Fibroblast of pulmonary artery (primary cell): ENCODE measurements at regions not wholly inside any gene's neighbourhood (a gene's known extent, or its start where the extent isn't known, plus 50 kb on each side); places are given as distances from the start of the nearest gene placed in this dataset.

ENCODE experiments used
- DNase-seq: peaks from one replicate; pipeline ENCODE4 v3.0.0-alpha.2; 2010; ENCODE audit warnings: low read depth
- H3K4me3 ChIP-seq: replicated peaks from 2 replicates; pipeline ENCODE4 v1.5.1; 2011; ENCODE audit warnings: low read depth, mild to moderate bottlenecking, control low read depth, low read length, moderate library complexity
- CTCF ChIP-seq: IDR thresholded peaks from 2 replicates; pipeline ENCODE4 v1.5.1; 2011; ENCODE audit warnings: mild to moderate bottlenecking, control low read depth, low read length, inconsistent platforms; ENCODE audit errors: missing control alignments

- no peak overlapping the region for H3K4me3 ChIP-seq
- DNase-seq, result no peak
- TF ChIP-seq CTCF, result no peak
Measured at GRCh38 chr5:113823696-113824095, 310.2 kb downstream of the YTHDC2 start.

DNA sequence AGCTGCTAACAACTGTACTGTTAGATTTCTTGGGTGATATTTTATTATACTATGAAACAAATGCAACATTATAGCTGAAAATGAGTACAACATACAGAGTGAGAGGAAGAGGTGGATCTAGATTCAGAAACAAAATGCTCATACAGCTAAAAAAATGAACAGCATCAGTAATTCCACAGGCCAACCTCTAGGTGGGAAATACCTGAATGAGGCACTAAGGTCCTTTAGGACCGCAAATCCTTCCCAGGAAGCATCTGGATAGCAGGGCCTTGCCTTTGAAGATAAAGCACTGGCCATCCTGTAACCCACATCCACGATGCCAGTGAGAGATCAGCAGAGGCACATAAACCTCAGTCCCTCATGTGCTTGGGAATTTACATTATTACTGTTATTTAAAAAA lies 310.8 kb downstream of the YTHDC2 start:
- TF ChIP-seq CTCF, result no peak
- no peak overlapping the region for H3K4me3 ChIP-seq
- no peak for DNase-seq

DNA sequence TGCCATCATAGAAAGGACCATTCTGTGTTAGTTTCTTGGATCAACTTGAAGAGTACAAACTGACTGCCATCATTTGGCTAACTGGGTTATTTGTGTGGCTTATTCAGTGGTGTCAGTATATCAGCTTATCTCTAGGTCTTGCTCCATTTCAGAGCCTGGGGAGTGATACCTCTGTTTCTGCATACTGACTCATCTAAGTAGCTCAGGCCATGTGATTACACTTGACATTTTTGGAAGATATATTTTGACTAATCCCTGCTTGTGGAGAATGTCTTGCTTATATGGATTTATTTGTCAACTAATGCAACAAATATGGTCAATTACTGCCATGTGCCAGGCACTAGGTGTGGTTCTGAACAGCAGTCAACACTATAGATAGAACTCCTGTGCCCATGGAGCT lies 311.7 kb downstream of the YTHDC2 start:
- TF ChIP-seq CTCF, result no peak
- H3K4me3 ChIP-seq, result no peak overlapping the region
- DNase-seq, result no peak

DNA sequence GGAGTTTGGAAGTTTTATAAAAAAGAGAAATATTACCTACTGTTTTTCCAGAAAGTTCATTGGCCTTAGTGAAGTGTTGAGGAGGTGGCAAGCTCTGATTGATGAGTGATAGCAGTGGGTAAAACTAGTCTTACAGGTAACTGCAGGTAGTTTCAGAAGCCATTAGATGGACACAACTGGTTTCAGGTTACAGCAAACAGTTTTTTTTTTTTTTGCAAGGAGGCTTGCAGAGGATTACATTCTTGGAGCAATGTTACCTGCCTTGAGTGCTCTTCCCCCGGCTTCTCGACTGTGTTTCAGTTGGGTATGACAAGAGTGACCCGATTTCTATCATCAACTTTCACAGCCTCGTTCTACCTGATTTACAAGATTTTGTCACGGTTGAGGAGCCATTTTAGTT lies 333.4 kb downstream of the YTHDC2 start:
- no peak overlapping the region for H3K4me3 ChIP-seq
- no peak for TF ChIP-seq CTCF
- no peak for DNase-seq

DNA sequence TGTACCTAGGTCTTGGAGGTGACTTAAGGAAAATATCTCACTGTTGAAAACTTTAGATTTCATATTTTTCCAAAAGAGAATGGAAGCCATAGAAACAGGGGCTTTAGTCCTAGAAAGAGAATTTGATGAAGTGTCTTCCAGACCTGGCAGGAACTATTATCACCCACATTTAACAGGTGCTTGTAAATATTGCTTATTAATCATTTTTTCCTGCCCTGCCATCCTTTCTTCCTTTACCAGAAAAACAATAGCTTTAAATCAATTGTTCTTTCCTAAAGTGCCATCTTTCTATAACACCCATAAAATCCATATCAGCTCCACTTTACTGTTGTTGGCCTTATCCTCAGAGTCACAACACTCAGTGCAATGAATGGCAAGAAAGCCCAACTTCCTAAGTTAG lies 350.9 kb downstream of the YTHDC2 start:
- no peak overlapping the region for H3K4me3 ChIP-seq
- no peak for TF ChIP-seq CTCF
- no peak for DNase-seq

DNA sequence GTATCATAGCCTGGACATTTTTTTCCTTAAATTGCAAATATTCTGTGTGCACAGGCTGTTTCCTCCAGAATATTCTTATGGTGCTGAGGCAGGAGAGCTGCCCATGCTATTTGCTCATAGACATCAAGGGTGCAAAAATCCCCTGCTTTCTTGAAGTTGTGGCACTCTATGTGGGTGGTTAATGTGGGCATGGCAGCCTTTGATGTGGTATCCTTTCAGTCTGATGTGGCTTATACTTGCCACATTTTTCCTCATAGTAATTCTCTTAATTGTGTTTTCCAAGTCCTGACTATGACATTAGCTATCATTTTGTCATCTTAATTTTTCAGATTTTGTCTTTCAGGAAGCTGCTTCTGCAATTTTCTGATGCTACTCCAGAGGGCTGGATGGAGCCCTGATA lies 353.3 kb downstream of the YTHDC2 start:
- no peak for TF ChIP-seq CTCF
- no peak overlapping the region for H3K4me3 ChIP-seq
- no peak for DNase-seq

DNA sequence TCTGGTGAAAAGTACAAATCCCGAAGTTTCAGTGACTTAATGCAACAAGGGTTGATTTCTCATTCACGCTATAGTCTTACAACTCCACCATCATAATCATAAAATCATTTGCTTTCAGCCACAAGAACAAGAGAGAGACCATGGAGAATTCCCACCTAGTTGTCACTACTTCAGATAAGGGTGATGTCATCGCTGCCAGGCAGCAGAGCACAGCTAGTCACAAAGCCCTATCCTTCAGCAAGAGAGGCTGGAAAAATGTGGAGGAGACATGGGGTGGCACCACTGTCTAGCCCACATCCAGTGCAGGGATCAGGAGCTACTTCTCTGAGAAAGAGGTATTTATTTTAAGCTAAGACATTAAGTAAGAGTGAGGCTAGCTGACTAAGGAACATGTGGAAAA lies 356.1 kb downstream of the YTHDC2 start:
- DNase-seq, result no peak
- no peak for TF ChIP-seq CTCF
- no peak overlapping the region for H3K4me3 ChIP-seq
